ENCODE measurements at regions not wholly inside any gene's neighbourhood (a gene's known extent, or its start where the extent isn't known, plus 50 kb on each side); places are given as distances from the start of the nearest gene placed in this dataset.

DNA sequence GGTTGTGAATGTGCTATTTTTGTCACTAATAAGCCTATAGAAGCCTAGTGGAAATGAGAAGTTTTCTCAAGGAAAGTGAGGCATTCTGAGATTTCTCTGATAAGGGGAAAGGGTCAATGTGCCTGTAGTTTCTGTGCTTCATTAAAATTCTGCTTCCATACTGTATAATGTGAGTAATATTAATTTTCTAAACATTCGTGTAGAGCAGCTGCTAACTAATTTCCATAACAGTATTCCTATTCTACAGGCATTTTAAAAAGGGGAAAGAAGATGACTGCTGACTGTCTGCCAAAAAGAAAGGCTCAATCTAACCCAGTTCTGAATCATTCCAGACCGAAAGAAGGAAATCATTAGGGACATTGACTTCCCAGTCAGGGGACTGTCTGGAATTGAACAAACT, 293.3 kb upstream of the TMPO start:
- TF ChIP-seq CTCF (IDR thresholded peaks at IDR 0.05; ENCODE audit: insufficient read depth, low read depth, low read length, missing control alignments): no peak
- DNase-seq (ENCODE audit: low read depth): no peak
- H3K4me3 ChIP-seq (ENCODE audit: low read length): no peak overlapping the region

GRCh38 chr12:98224584-98225221, 290.7 kb upstream of the TMPO start:
- no peak for TF ChIP-seq CTCF (IDR thresholded peaks at IDR 0.05; ENCODE audit: insufficient read depth, low read depth, low read length, missing control alignments)
- H3K4me3 ChIP-seq (ENCODE audit: low read length): no peak overlapping the region
- DNase-seq (ENCODE audit: low read depth): no peak

- DNase-seq (ENCODE audit: low read depth): peak; percentile 15
- H3K4me3 ChIP-seq (ENCODE audit: low read length): no peak overlapping the region
- peak; percentile 35 for TF ChIP-seq CTCF (IDR thresholded peaks at IDR 0.05; ENCODE audit: insufficient read depth, low read depth, low read length, missing control alignments)
These were observed 288.2 kb upstream of the TMPO start for GRCh38 chr12:98227162-98227561.

GRCh38 chr12:98228683-98229539, 286.5 kb upstream of the TMPO start:
- no peak overlapping the region for H3K4me3 ChIP-seq (ENCODE audit: low read length)

GRCh38 chr12:98229540-98229924, 285.9 kb upstream of the TMPO start:
- no peak overlapping the region for H3K4me3 ChIP-seq (ENCODE audit: low read length)
- no peak for TF ChIP-seq CTCF (IDR thresholded peaks at IDR 0.05; ENCODE audit: insufficient read depth, low read depth, low read length, missing control alignments)
- no peak for DNase-seq (ENCODE audit: low read depth)

More at GRCh38 chr12:98228683-98229539, 286.5 kb upstream of the TMPO start:
- no peak for TF ChIP-seq CTCF (IDR thresholded peaks at IDR 0.05; ENCODE audit: insufficient read depth, low read depth, low read length, missing control alignments)
- no peak for DNase-seq (ENCODE audit: low read depth)

- H3K4me3 ChIP-seq (ENCODE audit: low read length): no peak overlapping the region
- no peak for TF ChIP-seq CTCF (IDR thresholded peaks at IDR 0.05; ENCODE audit: insufficient read depth, low read depth, low read length, missing control alignments)
These were observed 282.5 kb upstream of the TMPO start for GRCh38 chr12:98232753-98233390.

More at GRCh38 chr12:98232753-98233390, 282.5 kb upstream of the TMPO start:
- DNase-seq (ENCODE audit: low read depth): no peak
